WERI-Rb-1 (cell line): ENCODE measurements at regions not wholly inside any gene's neighbourhood (a gene's known extent, or its start where the extent isn't known, plus 50 kb on each side); places are given as distances from the start of the nearest gene placed in this dataset.

Experiments
- DNase-seq: peaks from one replicate; pipeline ENCODE4 v3.0.0-alpha.2; 2020
- H3K27ac ChIP-seq: fragments of 250-450 bp; sonication (Bioruptor Pico); 2 replicates; pipeline ENCODE4 v1.5.1; 2020; ENCODE audit warnings: mild to moderate bottlenecking, moderate library complexity
- H3K27me3 ChIP-seq: fragments of 250-450 bp; sonication (Bioruptor Pico); 2 replicates; pipeline ENCODE4 v1.5.1; 2021; ENCODE audit warnings: mild to moderate bottlenecking, low read depth, moderate library complexity; ENCODE audit not compliant: insufficient read depth, severe bottlenecking
- H3K36me3 ChIP-seq: fragments of 250-450 bp; sonication (Bioruptor Pico); 2 replicates; pipeline ENCODE4 v1.5.1; 2020; ENCODE audit warnings: mild to moderate bottlenecking, moderate library complexity
- H3K4me3 ChIP-seq: 2 replicates; pipeline ENCODE4 v1.5.1; 2011; ENCODE audit warnings: low read depth, mild to moderate bottlenecking, control low read depth, low read length
- H3K9me3 ChIP-seq: fragments of 250-450 bp; sonication (Bioruptor Pico); 2 replicates; pipeline ENCODE4 v1.5.1; 2021; ENCODE audit warnings: mild to moderate bottlenecking, moderate library complexity; ENCODE audit not compliant: severe bottlenecking
- CTCF ChIP-seq: IDR thresholded peaks from 2 replicates; pipeline ENCODE4 v1.5.1; 2011; ENCODE audit warnings: low read depth, mild to moderate bottlenecking, control low read depth, inconsistent platforms, low read length

- Histone ChIP-seq H3K36me3 (no peaks in the 10 kb centered on the region), H3K27me3 (no peaks in the 10 kb centered on the region), H3K27ac (no peak overlapping the region), H3K9me3 (no peaks in the 10 kb centered on the region), H3K4me3 (no peak overlapping the region)
- DNase-seq: no peak
- no peak for TF ChIP-seq CTCF
Observed at GRCh38 chr12:25794571-25794970, 163.9 kb upstream of the RASSF8 start.

DNA sequence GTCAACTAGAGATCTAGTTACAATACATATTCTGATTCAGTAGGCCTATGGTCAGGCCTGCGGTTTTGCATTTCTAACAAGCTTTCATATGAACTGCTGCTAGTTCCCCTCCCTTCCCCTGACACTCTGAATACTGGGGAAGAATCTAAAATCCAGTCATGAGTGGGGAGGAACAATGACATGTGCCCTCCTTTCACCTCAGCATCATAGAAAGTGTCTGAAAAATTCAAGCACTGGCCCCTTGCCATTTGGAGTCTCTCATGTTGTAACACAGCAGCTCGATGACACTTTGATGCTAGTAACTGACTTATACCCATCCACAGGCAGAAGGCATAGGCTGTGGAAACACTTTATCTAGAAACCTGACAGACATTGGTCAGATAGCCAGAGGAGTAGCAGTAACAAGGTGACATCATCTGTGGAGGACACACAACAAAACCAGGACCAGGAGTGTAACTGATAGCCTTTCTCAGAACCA lies 161.9 kb upstream of the RASSF8 start:
- Histone ChIP-seq H3K27ac (no peak overlapping the region), H3K4me3 (no peak overlapping the region), H3K9me3 (no peaks in the 10 kb centered on the region), H3K36me3 (no peaks in the 10 kb centered on the region), H3K27me3 (no peaks in the 10 kb centered on the region)
- no peak for TF ChIP-seq CTCF
- DNase-seq: no peak

DNA sequence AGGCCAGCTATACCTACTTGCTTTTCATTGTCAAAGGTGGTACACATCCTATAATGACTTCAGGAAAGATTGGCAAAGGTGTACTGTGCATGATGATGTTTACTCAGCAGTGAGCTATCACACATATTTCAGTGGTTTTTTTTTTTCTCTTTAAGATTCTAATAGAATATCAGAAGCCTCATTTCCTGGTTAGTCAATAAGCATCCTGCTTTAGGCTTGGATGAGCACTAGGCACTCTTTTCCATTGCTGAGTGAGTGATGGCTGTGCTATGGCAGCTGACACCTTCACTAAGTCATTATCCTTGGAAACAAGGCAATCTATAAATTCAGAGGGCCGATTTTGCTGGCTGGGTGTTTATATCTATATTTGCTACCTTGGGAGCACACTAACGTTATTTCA lies 161.1 kb upstream of the RASSF8 start:
- no peaks in the 10 kb centered on the region for H3K36me3 ChIP-seq
- no peak for TF ChIP-seq CTCF
- H3K4me3 ChIP-seq: no peak overlapping the region
- no peaks in the 10 kb centered on the region for H3K27me3 ChIP-seq
- no peaks in the 10 kb centered on the region for H3K9me3 ChIP-seq
- DNase-seq: no peak
- no peak overlapping the region for H3K27ac ChIP-seq

DNA sequence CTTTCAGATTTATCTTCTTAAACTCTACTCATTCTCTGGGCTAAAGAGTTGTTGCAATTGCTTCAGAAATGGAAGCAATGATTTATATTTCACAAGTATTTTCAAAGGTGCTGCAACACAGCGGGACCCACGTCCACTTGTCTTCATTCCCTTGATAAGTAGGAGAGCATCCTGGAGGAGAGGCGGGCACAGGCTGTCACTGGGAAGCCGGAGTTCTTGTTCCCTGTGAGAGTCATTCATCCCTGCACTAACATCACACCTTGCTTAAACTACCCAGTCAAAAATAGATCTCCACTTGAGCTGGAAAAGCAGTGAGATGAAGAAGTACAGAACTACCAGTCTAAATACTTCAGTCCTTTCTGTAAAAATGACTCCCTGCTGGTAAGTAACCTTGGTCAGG lies 160.5 kb upstream of the RASSF8 start:
- Histone ChIP-seq H3K9me3 (no peaks in the 10 kb centered on the region), H3K27ac (no peak overlapping the region), H3K4me3 (no peak overlapping the region), H3K36me3 (no peaks in the 10 kb centered on the region), H3K27me3 (no peaks in the 10 kb centered on the region)
- TF ChIP-seq CTCF: no peak
- DNase-seq: no peak

DNA sequence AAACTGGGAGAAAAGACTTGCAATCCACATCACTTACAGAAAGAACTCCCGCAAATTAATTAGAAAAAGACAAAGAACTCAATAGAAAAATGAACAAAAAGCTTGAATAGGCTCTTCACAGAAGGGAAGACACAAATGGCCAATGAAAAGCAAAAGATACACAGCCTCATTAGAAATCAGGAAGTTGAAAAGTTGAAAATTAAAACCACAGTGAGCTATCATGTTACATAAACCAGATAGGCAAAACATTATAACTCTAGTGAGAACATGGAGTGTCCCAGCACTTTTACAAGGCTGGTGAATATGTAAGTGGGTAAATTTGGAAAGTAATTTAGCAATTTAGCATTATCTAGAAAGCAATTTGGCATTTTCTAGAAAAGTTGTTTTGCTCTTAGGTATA lies 158.4 kb upstream of the RASSF8 start:
- DNase-seq: no peak
- TF ChIP-seq CTCF: no peak
- H3K4me3 ChIP-seq: no peak overlapping the region
- no peaks in the 10 kb centered on the region for H3K9me3 ChIP-seq
- no peaks in the 10 kb centered on the region for H3K36me3 ChIP-seq
- no peak overlapping the region for H3K27ac ChIP-seq
- H3K27me3 ChIP-seq: no peaks in the 10 kb centered on the region

DNA sequence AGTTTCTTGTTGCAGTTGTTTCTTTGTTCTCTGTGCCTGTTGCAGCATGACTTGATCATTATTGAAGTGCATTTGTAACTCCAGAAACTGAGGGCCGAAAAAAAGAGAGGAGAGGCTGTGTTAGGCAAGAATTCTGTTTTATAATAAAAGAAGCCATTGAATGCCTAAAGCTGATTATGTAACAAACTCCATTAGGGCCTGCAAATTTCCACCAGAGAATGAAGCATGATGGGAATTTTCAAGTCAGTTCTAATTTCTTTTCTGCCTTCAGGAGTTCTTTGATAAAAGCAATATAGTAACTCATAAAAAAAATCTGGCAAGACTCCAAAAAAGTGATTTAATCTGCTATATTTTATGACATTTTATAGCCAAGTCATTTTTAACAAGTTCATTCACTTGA lies 156.7 kb upstream of the RASSF8 start:
- no peaks in the 10 kb centered on the region for H3K36me3 ChIP-seq
- H3K9me3 ChIP-seq: no peaks in the 10 kb centered on the region
- no peak overlapping the region for H3K27ac ChIP-seq
- TF ChIP-seq CTCF: no peak
- DNase-seq: no peak
- no peaks in the 10 kb centered on the region for H3K27me3 ChIP-seq
- H3K4me3 ChIP-seq: no peak overlapping the region
